AG09319 (cell line): ENCODE measurements at regions not wholly inside any gene's neighbourhood (a gene's known extent, or its start where the extent isn't known, plus 50 kb on each side); places are given as distances from the start of the nearest gene placed in this dataset.

Source experiments
- DNase-seq: peaks from one replicate; pipeline ENCODE4 v3.0.0-alpha.2; 2010; ENCODE audit warnings: low read depth; ENCODE audit errors: extremely low read depth
- CTCF ChIP-seq: IDR thresholded peaks from 2 replicates; pipeline ENCODE4 v1.5.1; 2011; ENCODE audit warnings: low read depth, mild to moderate bottlenecking, inconsistent platforms, low read length, moderate library complexity

- no peak for DNase-seq
- no peak for TF ChIP-seq CTCF
Observed at GRCh38 chr7:116431787-116432526, 67.6 kb upstream of the CAV2 start.

GRCh38 chr7:116432527-116432916 lies 67.0 kb upstream of the CAV2 start:
- no peak for DNase-seq
- TF ChIP-seq CTCF: no peak

- DNase-seq: no peak
- no peak for TF ChIP-seq CTCF
Observed at GRCh38 chr7:116433246-116433645, 66.3 kb upstream of the CAV2 start.

- TF ChIP-seq CTCF: no peak
- DNase-seq: no peak
Observed at GRCh38 chr7:116434820-116435341, 64.7 kb upstream of the CAV2 start.

- DNase-seq: no peak
- TF ChIP-seq CTCF: no peak
Observed at GRCh38 chr7:116436305-116436826, 63.2 kb upstream of the CAV2 start.

GRCh38 chr7:116438267-116438666 lies 61.3 kb upstream of the CAV2 start:
- peak; percentile 24 for TF ChIP-seq CTCF
- DNase-seq: no peak

- TF ChIP-seq CTCF: no peak
- no peak for DNase-seq
Observed at GRCh38 chr7:116439005-116439404, 60.5 kb upstream of the CAV2 start.
